ENCODE measurements at regions not wholly inside any gene's neighbourhood (a gene's known extent, or its start where the extent isn't known, plus 50 kb on each side); places are given as distances from the start of the nearest gene placed in this dataset.

DNA sequence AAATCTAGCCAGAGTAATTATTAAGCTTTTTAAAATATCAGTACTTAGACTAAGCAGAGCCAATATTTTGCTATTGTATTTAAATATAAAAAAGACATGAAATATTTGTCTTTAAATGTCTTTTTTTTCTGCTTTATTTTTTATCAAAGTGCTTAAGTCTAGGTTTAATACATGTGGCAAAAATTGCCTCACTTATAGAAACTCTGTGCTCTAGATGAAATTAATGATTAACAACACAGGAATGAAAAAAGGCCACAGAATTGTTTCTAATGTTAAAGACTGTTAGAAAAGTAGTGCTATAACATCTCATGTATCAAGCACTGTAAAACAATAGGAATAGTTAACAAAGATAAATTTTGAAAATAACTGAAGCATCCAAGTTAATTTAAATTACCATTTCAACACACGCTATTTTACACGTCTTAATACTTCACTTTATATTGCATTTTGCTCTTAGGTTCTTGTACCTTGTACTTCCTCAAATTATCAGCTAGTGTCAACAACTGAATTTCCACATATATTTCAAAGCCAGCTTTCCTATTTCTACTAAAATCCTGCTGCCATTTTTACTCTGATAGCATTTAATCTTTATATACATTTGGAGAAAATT, 1515.1 kb downstream of the HACE1 start:
- TF ChIP-seq POLR2AphosphoS5 (IDR thresholded peaks at IDR 0.05; ENCODE audit: low read depth, low read length) (no peak), YY1 (IDR thresholded peaks at IDR 0.05; ENCODE audit: low read depth) (no peak), SIN3A (IDR thresholded peaks at IDR 0.05; ENCODE audit: borderline replicate concordance, low read depth, low read length) (no peak), TAF1 (IDR thresholded peaks at IDR 0.05; ENCODE audit: borderline replicate concordance, low read depth, low read length) (no peak)
